AG10803 (cell line): ENCODE measurements at regions not wholly inside any gene's neighbourhood (a gene's known extent, or its start where the extent isn't known, plus 50 kb on each side); places are given as distances from the start of the nearest gene placed in this dataset.

Source experiments
- DNase-seq: peaks from one replicate; pipeline ENCODE4 v3.0.0; 2010; ENCODE audit warnings: low read depth
- H3K4me3 ChIP-seq: 2 replicates; pipeline ENCODE4 v1.5.1; 2011; ENCODE audit warnings: mild to moderate bottlenecking, low read length, control low read depth
- CTCF ChIP-seq: conservative IDR thresholded peaks from 2 replicates; pipeline ENCODE4 v1.5.1; 2011; ENCODE audit warnings: mild to moderate bottlenecking, low read length, control low read depth, inconsistent platforms

- no peak overlapping the region for H3K4me3 ChIP-seq
- no peak for DNase-seq
- TF ChIP-seq CTCF, result no peak
These were observed 595.9 kb upstream of the BOD1L1 start for GRCh38 chr4:14223461-14223860.

- no peak overlapping the region for H3K4me3 ChIP-seq
- TF ChIP-seq CTCF, result no peak
- DNase-seq, result no peak
These were observed 598.2 kb upstream of the BOD1L1 start for GRCh38 chr4:14225688-14226207.

GRCh38 chr4:14233126-14233525 lies 605.6 kb upstream of the BOD1L1 start:
- DNase-seq, result no peak
- TF ChIP-seq CTCF, result no peak
- H3K4me3 ChIP-seq, result no peak overlapping the region

GRCh38 chr4:14234307-14234706 lies 606.8 kb upstream of the BOD1L1 start:
- peak; percentile 4 for DNase-seq
- H3K4me3 ChIP-seq, result no peak overlapping the region
- TF ChIP-seq CTCF, result no peak

- no peak for TF ChIP-seq CTCF
- no peak for DNase-seq
- no peak overlapping the region for H3K4me3 ChIP-seq
These were observed 608.8 kb upstream of the BOD1L1 start for GRCh38 chr4:14236359-14236758.

- DNase-seq, result no peak
- H3K4me3 ChIP-seq, result no peak overlapping the region
- TF ChIP-seq CTCF, result no peak
These were observed 610.4 kb upstream of the BOD1L1 start for GRCh38 chr4:14237911-14238310.

- no peak for TF ChIP-seq CTCF
- no peak overlapping the region for H3K4me3 ChIP-seq
These were observed 614.0 kb upstream of the BOD1L1 start for GRCh38 chr4:14241574-14241973.

More at GRCh38 chr4:14241574-14241973, 614.0 kb upstream of the BOD1L1 start:
- DNase-seq, result no peak
